Vagina (tissue), 2 donors: ENCODE measurements at regions not wholly inside any gene's neighbourhood (a gene's known extent, or its start where the extent isn't known, plus 50 kb on each side); places are given as distances from the start of the nearest gene placed in this dataset.
"Not testable (repeated sequence)": the region's sequence is repeated elsewhere in the genome, so short reads cannot be mapped to it uniquely, and the experiment has no call there.

Experiments used
- POLR2A ChIP-seq, 2 donors: fragments of 450-650 bp; IDR thresholded peaks; one replicate each; pipeline ENCODE4 v1.6.1; 2017; ENCODE audit warnings: antibody characterized with exemption in 2 of 2, mild to moderate bottlenecking in 2 of 2, moderate library complexity in 2 of 2
- TF ChIP-seq, protein P1 (sequence below), 3 experiments: fragments of 450-650 bp in 2 of 3; fragments of 200-600 bp in 1 of 3; sonication (generic) in 1 of 3; IDR thresholded peaks; one replicate each; pipeline ENCODE4 v1.5.1; 2017 to 2019; ENCODE audit warnings: antibody characterized with exemption in 3 of 3, mild to moderate bottlenecking in 2 of 3, moderate library complexity in 2 of 3

DNA sequence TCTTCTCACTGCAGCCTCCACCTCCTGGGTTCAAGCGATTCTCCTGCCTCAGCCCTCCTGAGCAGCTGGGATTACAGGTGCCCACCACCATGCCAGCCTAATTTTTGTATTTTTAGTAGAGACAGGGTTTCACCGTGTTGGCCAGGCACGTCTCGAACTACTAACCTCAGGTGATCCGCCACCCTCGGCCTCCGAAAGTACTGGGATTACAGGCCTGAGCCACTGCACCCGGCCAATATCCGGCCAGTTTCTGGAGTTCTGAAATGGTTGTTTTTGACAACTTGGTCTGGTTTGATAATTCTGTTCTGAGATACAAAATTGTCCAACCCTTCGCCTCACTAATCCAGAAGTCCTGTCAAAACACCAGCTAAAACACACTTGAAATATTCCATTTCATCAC, 667.0 kb downstream of the BRINP3 start:
- TF ChIP-seq, protein P1, sequence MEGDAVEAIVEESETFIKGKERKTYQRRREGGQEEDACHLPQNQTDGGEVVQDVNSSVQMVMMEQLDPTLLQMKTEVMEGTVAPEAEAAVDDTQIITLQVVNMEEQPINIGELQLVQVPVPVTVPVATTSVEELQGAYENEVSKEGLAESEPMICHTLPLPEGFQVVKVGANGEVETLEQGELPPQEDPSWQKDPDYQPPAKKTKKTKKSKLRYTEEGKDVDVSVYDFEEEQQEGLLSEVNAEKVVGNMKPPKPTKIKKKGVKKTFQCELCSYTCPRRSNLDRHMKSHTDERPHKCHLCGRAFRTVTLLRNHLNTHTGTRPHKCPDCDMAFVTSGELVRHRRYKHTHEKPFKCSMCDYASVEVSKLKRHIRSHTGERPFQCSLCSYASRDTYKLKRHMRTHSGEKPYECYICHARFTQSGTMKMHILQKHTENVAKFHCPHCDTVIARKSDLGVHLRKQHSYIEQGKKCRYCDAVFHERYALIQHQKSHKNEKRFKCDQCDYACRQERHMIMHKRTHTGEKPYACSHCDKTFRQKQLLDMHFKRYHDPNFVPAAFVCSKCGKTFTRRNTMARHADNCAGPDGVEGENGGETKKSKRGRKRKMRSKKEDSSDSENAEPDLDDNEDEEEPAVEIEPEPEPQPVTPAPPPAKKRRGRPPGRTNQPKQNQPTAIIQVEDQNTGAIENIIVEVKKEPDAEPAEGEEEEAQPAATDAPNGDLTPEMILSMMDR (IDR thresholded peaks at IDR 0.05): not testable (repeated sequence)
- not testable (repeated sequence) for TF ChIP-seq POLR2A (IDR thresholded peaks at IDR 0.05)
